Stomach (tissue), 8 donors: ENCODE measurements at regions not wholly inside any gene's neighbourhood (a gene's known extent, or its start where the extent isn't known, plus 50 kb on each side); places are given as distances from the start of the nearest gene placed in this dataset.

Source experiments
- DNase-seq, 2 donors: peaks; one replicate each; pipeline versions ENCODE4 v3.0.0 to v3.0.0-alpha.2; 2013 to 2019
- H3K27ac ChIP-seq, 5 donors: fragments of 200-600 bp in 4 of 5; sonication (generic) in 4 of 5; one replicate each; pipeline ENCODE4 v1.5.1; 2013 to 2019; ENCODE audit warnings: mild to moderate bottlenecking in 1 of 5, moderate library complexity in 1 of 5
- H3K27me3 ChIP-seq, 3 donors: fragments of 200-600 bp; sonication (generic); one replicate each; pipeline ENCODE4 v1.5.1; 2017 to 2019; ENCODE audit warnings: mixed run types in 1 of 3
- H3K36me3 ChIP-seq, 4 donors: fragments of 200-600 bp; sonication (generic); 1 replicate in 3 of 4; 2 replicates in 1 of 4; pipeline ENCODE4 v1.5.1; 2016 to 2019
- H3K4me1 ChIP-seq, 4 donors: fragments of 200-600 bp; sonication (generic); one replicate each; pipeline ENCODE4 v1.5.1; 2016 to 2019
- H3K4me3 ChIP-seq, 4 donors: fragments of 200-600 bp; sonication (generic) in 3 of 4; one replicate each; pipeline ENCODE4 v1.5.1; 2016 to 2019; ENCODE audit warnings: mild to moderate bottlenecking in 1 of 4
- H3K9me3 ChIP-seq, 4 donors: fragments of 200-600 bp; sonication (generic); one replicate each; pipeline ENCODE4 v1.5.1; 2016 to 2019
- CTCF ChIP-seq, 7 experiments: fragments of 450-650 bp in 4 of 7; fragments of 200-600 bp in 3 of 7; sonication (generic) in 3 of 7; IDR thresholded peaks; one replicate each; pipeline ENCODE4 v1.5.1; 2016 to 2019; ENCODE audit warnings: antibody characterized with exemption in 7 of 7, control low read depth in 2 of 7, mild to moderate bottlenecking in 1 of 7
- EP300 ChIP-seq: sonication (generic); formaldehyde crosslinking; IDR thresholded peaks from one replicate; pipeline ENCODE4 v1.6.1; 2017; ENCODE audit warnings: antibody characterized with exemption
- POLR2A ChIP-seq, 4 donors: fragments of 450-650 bp; IDR thresholded peaks; one replicate each; pipeline ENCODE4 v1.6.1; 2016; ENCODE audit warnings: antibody characterized with exemption in 4 of 4, control low read depth in 2 of 4, mild to moderate bottlenecking in 1 of 4, moderate library complexity in 1 of 4
- POLR2AphosphoS5 ChIP-seq, 3 donors: sonication (generic); formaldehyde crosslinking; IDR thresholded peaks; one replicate each; pipeline ENCODE4 v1.6.1; 2016; ENCODE audit warnings: antibody characterized with exemption in 3 of 3
- WGBS, 5 donors: extraction: QIAGEN DNeasy Blood & Tissue Kit in 3 of 5; methylation state at CpG; one replicate each; pipeline versions ENCODE4 v1.1.5 to v1.1.7; 2013 to 2018; 5-methylcytosine and 5-hydroxymethylcytosine counted together
- intact Hi-C: fragments of 100-400 bp; cut with DNase I; formaldehyde crosslinking; loops from one replicate; pipeline ENCODE4 v1.15.1; 2023; ENCODE audit warnings: low total_unique reads
- donor health status: healthy with polysubstance abuse.
- donor health status: Bipolar disorder and iron deficiency.
- donor health status: healthy.

GRCh38 chr13:37348916-37349643 is 243.6 kb upstream of the CSNK1A1L start:
- WGBS, 5 donors, result 31 to 40% (median 32%) methylated on average over 3 of the region's 3 CpGs
- intact Hi-C loops, result no loop called here
- DNase-seq, result no peak
- Histone ChIP-seq H3K9me3 (no peaks in the 10 kb centered on the region), H3K36me3 (no peaks in the 10 kb centered on the region), H3K4me1 (peaks cover 0 to 21% (median 2%) of the 10 kb centered on the region in 4 donors), H3K27ac (no peak overlapping the region), H3K4me3 (no peak overlapping the region), H3K27me3 (no peaks in the 10 kb centered on the region)
- TF ChIP-seq POLR2A (IDR thresholded peaks at IDR 0.05), result no peak
- TF ChIP-seq POLR2AphosphoS5 (IDR thresholded peaks at IDR 0.05), result no peak

- TF ChIP-seq POLR2A (IDR thresholded peaks at IDR 0.05) (no peak), EP300 (no peak), POLR2AphosphoS5 (IDR thresholded peaks at IDR 0.05) (no peak), CTCF (IDR thresholded peaks at IDR 0.05) (no peak)
- Histone ChIP-seq H3K9me3 (no peaks in the 10 kb centered on the region), H3K4me3 (no peak overlapping the region), H3K36me3 (no peaks in the 10 kb centered on the region), H3K4me1 (peaks cover 0 to 24% (median 2%) of the 10 kb centered on the region in 4 donors), H3K27ac (no peak overlapping the region), H3K27me3 (no peaks in the 10 kb centered on the region)
- intact Hi-C loops, result no loop called here
- 14 to 25% (median 21%) methylated on average over 1 of the region's 1 CpG for WGBS, 5 donors
- DNase-seq, result no peak
These were observed 240.4 kb upstream of the CSNK1A1L start for GRCh38 chr13:37345869-37346268.

GRCh38 chr13:37345391-37345790 is 239.9 kb upstream of the CSNK1A1L start:
- 71 to 89% (median 83%) methylated on average over 5 of the region's 5 CpGs for WGBS, 5 donors
- DNase-seq, result no peak
- H3K27ac ChIP-seq, result no peak overlapping the region
- no peaks in the 10 kb centered on the region for H3K9me3 ChIP-seq
- no peaks in the 10 kb centered on the region for H3K36me3 ChIP-seq
- peaks cover 0 to 24% (median 2%) of the 10 kb centered on the region in 4 donors for H3K4me1 ChIP-seq
- H3K27me3 ChIP-seq, result no peaks in the 10 kb centered on the region
- TF ChIP-seq POLR2AphosphoS5 (IDR thresholded peaks at IDR 0.05), result no peak
- TF ChIP-seq EP300, result no peak
- no peak for TF ChIP-seq POLR2A (IDR thresholded peaks at IDR 0.05)
- no peak for TF ChIP-seq CTCF (IDR thresholded peaks at IDR 0.05)
- intact Hi-C loops, result no loop called here
- H3K4me3 ChIP-seq, result no peak overlapping the region

GRCh38 chr13:37344056-37344455 is 238.6 kb upstream of the CSNK1A1L start:
- Histone ChIP-seq H3K36me3 (no peaks in the 10 kb centered on the region), H3K4me3 (no peak overlapping the region), H3K9me3 (no peaks in the 10 kb centered on the region), H3K4me1 (peaks cover 0 to 19% (median under 1%) of the 10 kb centered on the region in 4 donors), H3K27me3 (no peaks in the 10 kb centered on the region), H3K27ac (no peak overlapping the region)
- TF ChIP-seq EP300 (no peak), POLR2AphosphoS5 (IDR thresholded peaks at IDR 0.05) (no peak), CTCF (IDR thresholded peaks at IDR 0.05) (no peak), POLR2A (IDR thresholded peaks at IDR 0.05) (no peak)
- intact Hi-C loops, result no loop called here
- WGBS, 5 donors, result 3 to 9% (median 5%) methylated on average over 3 of the region's 3 CpGs
- peak in 1 of 2 donors; percentile 35 for DNase-seq

GRCh38 chr13:37342205-37342604 is 236.7 kb upstream of the CSNK1A1L start:
- WGBS, 5 donors, result 65 to 93% (median 86%) methylated on average over 4 to 6 of the region's 6 CpGs
- no peak overlapping the region for H3K4me3 ChIP-seq
- no peaks in the 10 kb centered on the region for H3K9me3 ChIP-seq
- H3K4me1 ChIP-seq, result peaks cover 0 to 17% (median 0%) of the 10 kb centered on the region in 4 donors
- intact Hi-C loops, result no loop called here
- TF ChIP-seq POLR2A (IDR thresholded peaks at IDR 0.05), result no peak
- no peak for TF ChIP-seq CTCF (IDR thresholded peaks at IDR 0.05)
- TF ChIP-seq EP300, result no peak
- TF ChIP-seq POLR2AphosphoS5 (IDR thresholded peaks at IDR 0.05), result no peak
- H3K27me3 ChIP-seq, result no peaks in the 10 kb centered on the region
- H3K36me3 ChIP-seq, result no peaks in the 10 kb centered on the region
- DNase-seq, result no peak
- no peak overlapping the region for H3K27ac ChIP-seq
